ENCODE measurements at regions not wholly inside any gene's neighbourhood (a gene's known extent, or its start where the extent isn't known, plus 50 kb on each side); places are given as distances from the start of the nearest gene placed in this dataset.

- DNase-seq (ENCODE audit: low read depth), result no peak
- no peak overlapping the region for H3K4me3 ChIP-seq (ENCODE audit: low read depth, low read length)
- no peak for TF ChIP-seq CTCF (IDR thresholded peaks at IDR 0.05; ENCODE audit: low read depth, low read length, missing control alignments)
These were observed 98.2 kb downstream of the ZC3H11B start for GRCh38 chr1:219514728-219515127.

- no peak overlapping the region for H3K4me3 ChIP-seq (ENCODE audit: low read depth, low read length)
- TF ChIP-seq CTCF (IDR thresholded peaks at IDR 0.05; ENCODE audit: low read depth, low read length, missing control alignments), result no peak
- DNase-seq (ENCODE audit: low read depth), result no peak
These were observed 105.5 kb downstream of the ZC3H11B start for GRCh38 chr1:219507437-219507836.

- no peak overlapping the region for H3K4me3 ChIP-seq (ENCODE audit: low read depth, low read length)
- no peak for TF ChIP-seq CTCF (IDR thresholded peaks at IDR 0.05; ENCODE audit: low read depth, low read length, missing control alignments)
- no peak for DNase-seq (ENCODE audit: low read depth)
These were observed 106.0 kb downstream of the ZC3H11B start for GRCh38 chr1:219506936-219507335.

GRCh38 chr1:219506473-219506899, 106.4 kb downstream of the ZC3H11B start:
- no peak for TF ChIP-seq CTCF (IDR thresholded peaks at IDR 0.05; ENCODE audit: low read depth, low read length, missing control alignments)
- DNase-seq (ENCODE audit: low read depth), result no peak

GRCh38 chr1:219505886-219506285, 107.0 kb downstream of the ZC3H11B start:
- no peak overlapping the region for H3K4me3 ChIP-seq (ENCODE audit: low read depth, low read length)
- no peak for DNase-seq (ENCODE audit: low read depth)
- TF ChIP-seq CTCF (IDR thresholded peaks at IDR 0.05; ENCODE audit: low read depth, low read length, missing control alignments), result no peak

More at GRCh38 chr1:219506473-219506899, 106.4 kb downstream of the ZC3H11B start:
- no peak overlapping the region for H3K4me3 ChIP-seq (ENCODE audit: low read depth, low read length)

GRCh38 chr1:219503604-219504003, 109.3 kb downstream of the ZC3H11B start:
- TF ChIP-seq CTCF (IDR thresholded peaks at IDR 0.05; ENCODE audit: low read depth, low read length, missing control alignments), result no peak
- no peak overlapping the region for H3K4me3 ChIP-seq (ENCODE audit: low read depth, low read length)
- DNase-seq (ENCODE audit: low read depth), result no peak

- no peak for TF ChIP-seq CTCF (IDR thresholded peaks at IDR 0.05; ENCODE audit: low read depth, low read length, missing control alignments)
- no peak for DNase-seq (ENCODE audit: low read depth)
- no peak overlapping the region for H3K4me3 ChIP-seq (ENCODE audit: low read depth, low read length)
These were observed 112.5 kb downstream of the ZC3H11B start for GRCh38 chr1:219500327-219500897.
